GM10248 (cell line): ENCODE measurements at regions not wholly inside any gene's neighbourhood (a gene's known extent, or its start where the extent isn't known, plus 50 kb on each side); places are given as distances from the start of the nearest gene placed in this dataset.
"Not testable (repeated sequence)": the region's sequence is repeated elsewhere in the genome, so short reads cannot be mapped to it uniquely, and the experiment has no call there.

Experiments
- CTCF ChIA-PET: fragments of 300-600 bp; sonication (Branson Sonifier 250); formaldehyde crosslinking; extraction: SDS; loops from one replicate; lab custom pipeline; 2021; ENCODE audit warnings: antibody characterized with exemption; lab: Yijun Ruan, JAX
- POLR2A ChIA-PET: fragments of 350-650 bp; sonication (Branson Sonifier 250); formaldehyde crosslinking; extraction: SDS; loops from one replicate; lab custom pipeline; 2020; ENCODE audit warnings: antibody characterized with exemption; lab: Yijun Ruan, JAX
- DNase-seq: peaks from one replicate; pipeline ENCODE4 v3.0.0; 2012; ENCODE audit errors: extremely low spot score
- CTCF ChIP-seq: IDR thresholded peaks from 2 replicates; pipeline ENCODE4 v1.5.1; 2012; ENCODE audit warnings: mild to moderate bottlenecking, low read depth; ENCODE audit errors: extremely low read depth, missing control alignments, control extremely low read depth

GRCh38 chr1:119266858-119267257 is 101.7 kb upstream of the HAO2 start:
- CTCF ChIA-PET, result interaction anchor here (1.0 to 3.2 kb wide), 2 partner anchors 8 to 345 kb away, joined by 3 to 35 read pairs; no protein-coding TSS in a partner anchor
- DNase-seq, result no peak
- POLR2A ChIA-PET, result no interaction called here
- no peak for TF ChIP-seq CTCF

GRCh38 chr1:119267288-119267687 is 101.3 kb upstream of the HAO2 start:
- DNase-seq, POLR2A ChIA-PET: not testable (repeated sequence)
- CTCF ChIA-PET, result interaction anchor here (3.2 kb wide), 1 partner anchor 8 kb away, joined by 35 read pairs; no protein-coding TSS in a partner anchor

- no peak for DNase-seq
- ChIA-PET POLR2A (no interaction called here), CTCF (no interaction called here)
These were observed 99.7 kb upstream of the HAO2 start for GRCh38 chr1:119268879-119269278.

GRCh38 chr1:119275145-119276134 is 93.1 kb upstream of the HAO2 start:
- CTCF ChIA-PET, result interaction anchor here (0.7 to 4.5 kb wide), 55 partner anchors 8 to 1124 kb away, joined by 3 to 79 read pairs (median 4); partner anchors contain the start of genes HAO2 and WARS2
- peak; percentile 72 for TF ChIP-seq CTCF
- peak; percentile 49 for DNase-seq
- POLR2A ChIA-PET, result no interaction called here

More at GRCh38 chr1:119268879-119269278, 99.7 kb upstream of the HAO2 start:
- no peak for TF ChIP-seq CTCF

- DNase-seq, result no peak
- POLR2A ChIA-PET, result no interaction called here
- CTCF ChIA-PET, result interaction anchor here (0.7 to 4.5 kb wide), 26 partner anchors 9 to 268 kb away, joined by 3 to 79 read pairs (median 4); partner anchors contain the start of gene HAO2
- peak; percentile 33 for TF ChIP-seq CTCF
These were observed 92.0 kb upstream of the HAO2 start for GRCh38 chr1:119276558-119276957.

- TF ChIP-seq CTCF, result no peak
- CTCF ChIA-PET, result interaction anchor here (0.9 kb wide), 1 partner anchor 97 kb away, joined by 3 read pairs; no protein-coding TSS in a partner anchor
- DNase-seq, result no peak
- POLR2A ChIA-PET, result no interaction called here
These were observed 88.9 kb upstream of the HAO2 start for GRCh38 chr1:119279456-119280381.
